ENCODE measurements at regions not wholly inside any gene's neighbourhood (a gene's known extent, or its start where the extent isn't known, plus 50 kb on each side); places are given as distances from the start of the nearest gene placed in this dataset.

GRCh38 chr15:49758456-49758855 lies 137.6 kb downstream of the DTWD1 start:
- H3K36me3 ChIP-seq: no peaks in the 10 kb centered on the region
- H3K4me3 ChIP-seq: no peak overlapping the region
- peaks cover 1 to 35% (median 2%) of the 10 kb centered on the region in 3 donors for H3K9me3 ChIP-seq
- no peaks in the 10 kb centered on the region for H3K4me1 ChIP-seq
- 82 to 100% methylated on average over 1 of the region's 1 CpG for WGBS, 2 donors (ENCODE audit: low coverage in 1 of 2)
- TF ChIP-seq EP300 (IDR thresholded peaks at IDR 0.05): no peak
- no peak for TF ChIP-seq CTCF (IDR thresholded peaks at IDR 0.05)
- TF ChIP-seq POLR2AphosphoS5 (IDR thresholded peaks at IDR 0.05): no peak
- no peak for TF ChIP-seq POLR2A (IDR thresholded peaks at IDR 0.05)
- H3K27me3 ChIP-seq: no peaks in the 10 kb centered on the region
- no peak for ATAC-seq
- no peak overlapping the region for H3K27ac ChIP-seq

- H3K4me1 ChIP-seq: no peaks in the 10 kb centered on the region
- 45 to 55% methylated on average over 2 of the region's 2 CpGs for WGBS, 2 donors (ENCODE audit: low coverage in 1 of 2)
- H3K27ac ChIP-seq: no peak overlapping the region
- ATAC-seq: no peak
- no peak overlapping the region for H3K4me3 ChIP-seq
- H3K27me3 ChIP-seq: no peaks in the 10 kb centered on the region
- H3K9me3 ChIP-seq: peaks cover 1 to 39% (median 2%) of the 10 kb centered on the region in 3 donors
- H3K36me3 ChIP-seq: no peaks in the 10 kb centered on the region
- TF ChIP-seq POLR2A (IDR thresholded peaks at IDR 0.05) (no peak), POLR2AphosphoS5 (IDR thresholded peaks at IDR 0.05) (no peak), CTCF (IDR thresholded peaks at IDR 0.05) (no peak), EP300 (IDR thresholded peaks at IDR 0.05) (no peak)
Observed at GRCh38 chr15:49758856-49759255, 138.0 kb downstream of the DTWD1 start.

GRCh38 chr15:49760749-49761148 lies 139.9 kb downstream of the DTWD1 start:
- H3K27ac ChIP-seq: no peak overlapping the region
- no peak overlapping the region for H3K4me3 ChIP-seq
- no peak for ATAC-seq
- H3K9me3 ChIP-seq: peaks cover 1 to 56% (median 2%) of the 10 kb centered on the region in 3 donors
- no peaks in the 10 kb centered on the region for H3K27me3 ChIP-seq
- WGBS, 2 donors (ENCODE audit: low coverage in 1 of 2): 100% methylated on average over 1 of the region's 1 CpG; no CpG with 5 or more reads in 1 of the 2 donors
- TF ChIP-seq POLR2AphosphoS5 (IDR thresholded peaks at IDR 0.05) (no peak), CTCF (IDR thresholded peaks at IDR 0.05) (no peak), POLR2A (IDR thresholded peaks at IDR 0.05) (no peak), EP300 (IDR thresholded peaks at IDR 0.05) (no peak)
- H3K4me1 ChIP-seq: no peaks in the 10 kb centered on the region
- no peaks in the 10 kb centered on the region for H3K36me3 ChIP-seq

GRCh38 chr15:49769225-49769624 lies 148.4 kb downstream of the DTWD1 start:
- Histone ChIP-seq H3K27me3 (no peaks in the 10 kb centered on the region), H3K4me1 (no peaks in the 10 kb centered on the region), H3K36me3 (no peaks in the 10 kb centered on the region), H3K9me3 (peaks cover 0 to 26% (median 0%) of the 10 kb centered on the region in 3 donors), H3K4me3 (no peak overlapping the region), H3K27ac (no peak overlapping the region)
- TF ChIP-seq CTCF (IDR thresholded peaks at IDR 0.05): no peak
- TF ChIP-seq POLR2AphosphoS5 (IDR thresholded peaks at IDR 0.05): no peak
- TF ChIP-seq EP300 (IDR thresholded peaks at IDR 0.05): no peak
- TF ChIP-seq POLR2A (IDR thresholded peaks at IDR 0.05): no peak
- ATAC-seq: no peak
- 8 to 11% methylated on average over 1 of the region's 1 CpG for WGBS, 2 donors (ENCODE audit: low coverage in 1 of 2)

GRCh38 chr15:49789436-49789835 lies 168.6 kb downstream of the DTWD1 start:
- no peaks in the 10 kb centered on the region for H3K4me1 ChIP-seq
- no peaks in the 10 kb centered on the region for H3K27me3 ChIP-seq
- no peak overlapping the region for H3K27ac ChIP-seq
- H3K36me3 ChIP-seq: no peaks in the 10 kb centered on the region
- peaks cover 0 to 7% (median 0%) of the 10 kb centered on the region in 3 donors for H3K9me3 ChIP-seq
- ATAC-seq: no peak
- no peak overlapping the region for H3K4me3 ChIP-seq
- no peak for TF ChIP-seq EP300 (IDR thresholded peaks at IDR 0.05)
- TF ChIP-seq POLR2A (IDR thresholded peaks at IDR 0.05): no peak
- TF ChIP-seq CTCF (IDR thresholded peaks at IDR 0.05): no peak
- no peak for TF ChIP-seq POLR2AphosphoS5 (IDR thresholded peaks at IDR 0.05)
